HG03439 (cell line): ENCODE measurements at regions not wholly inside any gene's neighbourhood (a gene's known extent, or its start where the extent isn't known, plus 50 kb on each side); places are given as distances from the start of the nearest gene placed in this dataset.

Experiments used
- ATAC-seq: cut with Tn5 transposase; IDR thresholded peaks from one replicate; pipeline ENCODE4 v1.9.1; 2021; ENCODE audit warnings: mild to moderate bottlenecking, moderate library complexity; ENCODE audit not compliant: unreplicated experiment

GRCh38 chr11:111044751-111045406 is 200.6 kb upstream of the POU2AF2 start:
- no peak for ATAC-seq

GRCh38 chr11:111039982-111040381 is 205.5 kb upstream of the POU2AF2 start:
- ATAC-seq = no peak

GRCh38 chr11:111035746-111036145 is 209.8 kb upstream of the POU2AF2 start:
- no peak for ATAC-seq

- ATAC-seq = no peak
Observed at GRCh38 chr11:111026241-111026640, 219.3 kb upstream of the POU2AF2 start.

- no peak for ATAC-seq
Observed at GRCh38 chr11:111021131-111021530, 224.4 kb upstream of the POU2AF2 start.

- no peak for ATAC-seq
Observed at GRCh38 chr11:111019871-111020670, 225.5 kb upstream of the POU2AF2 start.

- ATAC-seq = no peak
Observed at GRCh38 chr11:111019451-111019850, 226.1 kb upstream of the POU2AF2 start.

GRCh38 chr11:111018566-111018965 is 227.0 kb upstream of the POU2AF2 start:
- ATAC-seq = no peak

GRCh38 chr11:111012491-111012890 is 233.0 kb upstream of the POU2AF2 start:
- no peak for ATAC-seq

GRCh38 chr11:111011275-111011594 is 234.3 kb upstream of the POU2AF2 start:
- ATAC-seq = no peak

GRCh38 chr11:111010391-111011274 is 234.9 kb upstream of the POU2AF2 start:
- no peak for ATAC-seq

- no peak for ATAC-seq
Observed at GRCh38 chr11:111006227-111006626, 239.3 kb upstream of the POU2AF2 start.

GRCh38 chr11:111001986-111002611 is 243.4 kb upstream of the POU2AF2 start:
- ATAC-seq = no peak

- ATAC-seq = no peak
Observed at GRCh38 chr11:111001081-111001430, 244.5 kb upstream of the POU2AF2 start.

GRCh38 chr11:111000400-111001080 is 245.0 kb upstream of the POU2AF2 start:
- ATAC-seq = no peak

GRCh38 chr11:110992481-110992880 is 253.0 kb upstream of the POU2AF2 start:
- no peak for ATAC-seq

- no peak for ATAC-seq
Observed at GRCh38 chr11:110991661-110992355, 253.7 kb upstream of the POU2AF2 start.

- ATAC-seq = no peak
Observed at GRCh38 chr11:110990311-110990710, 255.2 kb upstream of the POU2AF2 start.

- no peak for ATAC-seq
Observed at GRCh38 chr11:110989428-110990133, 255.9 kb upstream of the POU2AF2 start.
